ENCODE measurements at regions not wholly inside any gene's neighbourhood (a gene's known extent, or its start where the extent isn't known, plus 50 kb on each side); places are given as distances from the start of the nearest gene placed in this dataset.

- Mint-ChIP-seq H3K27me3 (ENCODE audit: low read depth) (peaks cover 20% of the 10 kb centered on the region), H3K4me3 (no peak overlapping the region), H3K4me1 (ENCODE audit: low read depth) (no peaks in the 10 kb centered on the region), H3K36me3 (ENCODE audit: insufficient read depth) (no peaks in the 10 kb centered on the region), H3K9me3 (no peaks in the 10 kb centered on the region)
- no peak for DNase-seq
- no peak for ATAC-seq
Measured at GRCh38 chr1:3981746-3982505, 81.9 kb upstream of the C1orf174 start.

- DNase-seq, result no peak
- ATAC-seq, result no peak
- no peak overlapping the region for H3K4me3 Mint-ChIP-seq
- no peaks in the 10 kb centered on the region for H3K9me3 Mint-ChIP-seq
- no peaks in the 10 kb centered on the region for H3K36me3 Mint-ChIP-seq (ENCODE audit: insufficient read depth)
- H3K27me3 Mint-ChIP-seq (ENCODE audit: low read depth), result peaks cover 16% of the 10 kb centered on the region
- no peaks in the 10 kb centered on the region for H3K4me1 Mint-ChIP-seq (ENCODE audit: low read depth)
Measured at GRCh38 chr1:3983181-3983580, 83.1 kb upstream of the C1orf174 start.

DNA sequence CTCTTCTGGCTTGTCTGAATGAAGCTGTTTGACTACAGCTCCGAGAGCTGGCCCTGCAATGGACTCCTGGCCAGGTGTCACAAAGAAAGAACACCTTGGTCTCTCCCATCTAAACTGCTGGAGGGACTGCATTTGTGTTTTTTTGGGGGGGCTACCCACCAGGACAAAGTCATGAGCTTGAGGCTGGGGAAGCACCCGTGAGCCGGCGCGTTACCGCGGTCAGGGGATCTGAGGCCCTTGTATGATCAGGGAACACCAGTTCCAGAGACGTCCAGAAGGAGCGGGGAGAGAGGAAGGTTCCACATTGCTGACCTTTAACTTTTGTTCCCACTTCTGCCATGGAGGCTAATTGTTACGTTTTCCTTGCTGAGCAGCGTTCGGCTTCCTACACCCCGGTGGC is 84.5 kb upstream of the C1orf174 start:
- no peak overlapping the region for H3K4me3 Mint-ChIP-seq
- H3K9me3 Mint-ChIP-seq, result no peaks in the 10 kb centered on the region
- no peaks in the 10 kb centered on the region for H3K36me3 Mint-ChIP-seq (ENCODE audit: insufficient read depth)
- no peak for DNase-seq
- peaks cover 21% of the 10 kb centered on the region for H3K27me3 Mint-ChIP-seq (ENCODE audit: low read depth)
- no peak for ATAC-seq
- no peaks in the 10 kb centered on the region for H3K4me1 Mint-ChIP-seq (ENCODE audit: low read depth)

- ATAC-seq (no peak), DNase-seq (no peak)
- Mint-ChIP-seq H3K4me3 (no peak overlapping the region), H3K27me3 (ENCODE audit: low read depth) (peaks cover 18% of the 10 kb centered on the region), H3K4me1 (ENCODE audit: low read depth) (no peaks in the 10 kb centered on the region), H3K9me3 (no peaks in the 10 kb centered on the region), H3K36me3 (ENCODE audit: insufficient read depth) (no peaks in the 10 kb centered on the region)
Measured at GRCh38 chr1:3986686-3987218, 86.7 kb upstream of the C1orf174 start.

- H3K36me3 Mint-ChIP-seq (ENCODE audit: insufficient read depth), result no peaks in the 10 kb centered on the region
- DNase-seq, result no peak
- H3K4me3 Mint-ChIP-seq, result no peak overlapping the region
- H3K9me3 Mint-ChIP-seq, result no peaks in the 10 kb centered on the region
- H3K4me1 Mint-ChIP-seq (ENCODE audit: low read depth), result no peaks in the 10 kb centered on the region
- H3K27me3 Mint-ChIP-seq (ENCODE audit: low read depth), result peaks cover 18% of the 10 kb centered on the region
- no peak for ATAC-seq
Measured at GRCh38 chr1:3987669-3988235, 87.7 kb upstream of the C1orf174 start.

DNA sequence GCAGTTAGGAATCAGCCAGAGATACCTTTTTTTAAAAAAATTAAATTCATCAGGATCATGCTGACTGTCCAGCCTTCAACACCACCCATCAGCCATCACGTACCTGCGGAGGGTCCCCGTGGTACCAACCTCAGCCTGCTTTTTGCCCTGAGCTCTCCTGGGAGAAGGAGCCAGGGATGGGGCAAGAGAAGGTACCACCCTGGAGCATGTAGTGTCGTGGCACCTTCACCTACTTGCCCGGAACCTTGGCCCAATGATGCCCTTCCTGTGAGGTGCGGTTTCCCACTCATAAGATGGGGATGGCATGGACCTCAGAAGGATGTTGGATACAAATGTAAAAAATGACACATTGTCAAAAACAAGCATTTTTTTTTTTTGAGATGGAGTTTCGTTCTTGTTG is 88.4 kb upstream of the C1orf174 start:
- ATAC-seq (no peak), DNase-seq (no peak)
- no peaks in the 10 kb centered on the region for H3K36me3 Mint-ChIP-seq (ENCODE audit: insufficient read depth)
- peaks cover 13% of the 10 kb centered on the region for H3K27me3 Mint-ChIP-seq (ENCODE audit: low read depth)
- no peaks in the 10 kb centered on the region for H3K9me3 Mint-ChIP-seq
- no peaks in the 10 kb centered on the region for H3K4me1 Mint-ChIP-seq (ENCODE audit: low read depth)
- no peak overlapping the region for H3K4me3 Mint-ChIP-seq

- ATAC-seq (no peak), DNase-seq (no peak)
- Mint-ChIP-seq H3K36me3 (ENCODE audit: insufficient read depth) (no peaks in the 10 kb centered on the region), H3K4me1 (ENCODE audit: low read depth) (no peaks in the 10 kb centered on the region), H3K27me3 (ENCODE audit: low read depth) (peaks cover 13% of the 10 kb centered on the region), H3K4me3 (no peak overlapping the region), H3K9me3 (no peaks in the 10 kb centered on the region)
Measured at GRCh38 chr1:3989465-3989864, 89.4 kb upstream of the C1orf174 start.

DNA sequence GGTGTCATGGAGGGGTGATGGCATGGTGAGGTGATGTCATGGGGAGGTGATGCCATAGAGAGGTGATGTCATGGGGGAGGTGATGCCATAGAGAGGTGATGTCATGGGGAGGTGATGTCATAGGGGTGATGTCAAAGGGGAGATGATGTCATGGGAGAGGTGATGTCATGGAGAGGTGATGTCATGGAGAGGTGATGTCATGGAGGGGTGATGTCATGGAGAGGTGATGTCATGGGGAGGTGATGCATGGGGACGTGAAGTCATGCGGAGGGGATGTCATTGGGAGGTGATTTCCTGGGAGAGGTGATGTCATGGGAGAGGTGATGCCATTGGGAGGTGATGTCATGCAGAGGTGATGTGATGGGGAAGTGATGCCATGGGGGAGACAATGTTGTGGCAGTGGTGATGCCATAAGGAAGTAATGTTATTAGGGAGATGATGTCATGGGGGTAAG is 92.1 kb upstream of the C1orf174 start:
- DNase-seq, result no peak
- Mint-ChIP-seq H3K4me1 (ENCODE audit: low read depth) (no peaks in the 10 kb centered on the region), H3K27me3 (ENCODE audit: low read depth) (peaks cover 12% of the 10 kb centered on the region), H3K9me3 (no peaks in the 10 kb centered on the region), H3K4me3 (no peak overlapping the region), H3K36me3 (ENCODE audit: insufficient read depth) (no peaks in the 10 kb centered on the region)
- ATAC-seq, result no peak

- no peaks in the 10 kb centered on the region for H3K9me3 Mint-ChIP-seq
- no peak for ATAC-seq
- no peaks in the 10 kb centered on the region for H3K36me3 Mint-ChIP-seq (ENCODE audit: insufficient read depth)
- H3K4me1 Mint-ChIP-seq (ENCODE audit: low read depth), result no peaks in the 10 kb centered on the region
- no peak overlapping the region for H3K4me3 Mint-ChIP-seq
- H3K27me3 Mint-ChIP-seq (ENCODE audit: low read depth), result peaks cover 12% of the 10 kb centered on the region
- DNase-seq, result no peak
Measured at GRCh38 chr1:3992746-3993145, 92.7 kb upstream of the C1orf174 start.

GRCh38 chr1:3993619-3994375 is 93.7 kb upstream of the C1orf174 start:
- no peaks in the 10 kb centered on the region for H3K36me3 Mint-ChIP-seq (ENCODE audit: insufficient read depth)
- DNase-seq, result no peak
- no peak overlapping the region for H3K4me3 Mint-ChIP-seq
- ATAC-seq, result no peak
- no peaks in the 10 kb centered on the region for H3K9me3 Mint-ChIP-seq
- peaks cover 23% of the 10 kb centered on the region for H3K27me3 Mint-ChIP-seq (ENCODE audit: low read depth)
- H3K4me1 Mint-ChIP-seq (ENCODE audit: low read depth), result no peaks in the 10 kb centered on the region

DNA sequence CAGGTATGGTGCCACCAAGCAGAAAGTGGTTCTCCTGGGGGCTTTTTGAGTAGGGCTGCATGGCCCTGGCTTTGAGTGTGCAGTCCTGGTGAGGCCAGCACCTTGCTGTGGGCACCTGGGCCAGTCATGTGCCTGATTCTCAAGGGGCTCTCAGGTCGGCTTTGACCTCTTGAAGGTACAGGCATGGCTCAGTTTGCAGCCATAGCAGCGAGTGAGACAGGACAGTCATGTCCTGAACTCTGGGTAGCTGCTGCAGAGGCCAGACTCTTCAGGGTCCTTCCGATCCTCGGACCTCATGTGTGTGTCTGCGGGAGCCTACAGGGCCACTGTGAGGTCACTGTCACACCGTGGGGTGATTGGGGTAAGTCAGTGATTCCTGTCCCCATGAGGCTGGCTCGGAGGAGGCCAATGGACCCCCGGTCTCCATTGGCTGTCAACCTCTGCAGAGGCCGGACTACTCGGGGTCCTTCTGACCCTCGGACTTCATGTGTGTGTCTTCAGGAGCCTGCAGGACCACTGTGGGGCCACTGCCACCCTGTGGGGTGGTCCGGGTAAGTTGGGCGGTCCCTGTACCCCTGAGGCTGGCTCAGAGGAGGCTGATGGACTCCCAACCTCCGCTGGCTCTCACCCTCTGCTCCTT is 95.2 kb upstream of the C1orf174 start:
- H3K4me1 Mint-ChIP-seq (ENCODE audit: low read depth), result no peaks in the 10 kb centered on the region
- H3K9me3 Mint-ChIP-seq, result no peaks in the 10 kb centered on the region
- DNase-seq (no peak), ATAC-seq (no peak)
- H3K4me3 Mint-ChIP-seq, result no peak overlapping the region
- H3K27me3 Mint-ChIP-seq (ENCODE audit: low read depth), result peaks cover 21% of the 10 kb centered on the region
- H3K36me3 Mint-ChIP-seq (ENCODE audit: insufficient read depth), result no peaks in the 10 kb centered on the region

DNA sequence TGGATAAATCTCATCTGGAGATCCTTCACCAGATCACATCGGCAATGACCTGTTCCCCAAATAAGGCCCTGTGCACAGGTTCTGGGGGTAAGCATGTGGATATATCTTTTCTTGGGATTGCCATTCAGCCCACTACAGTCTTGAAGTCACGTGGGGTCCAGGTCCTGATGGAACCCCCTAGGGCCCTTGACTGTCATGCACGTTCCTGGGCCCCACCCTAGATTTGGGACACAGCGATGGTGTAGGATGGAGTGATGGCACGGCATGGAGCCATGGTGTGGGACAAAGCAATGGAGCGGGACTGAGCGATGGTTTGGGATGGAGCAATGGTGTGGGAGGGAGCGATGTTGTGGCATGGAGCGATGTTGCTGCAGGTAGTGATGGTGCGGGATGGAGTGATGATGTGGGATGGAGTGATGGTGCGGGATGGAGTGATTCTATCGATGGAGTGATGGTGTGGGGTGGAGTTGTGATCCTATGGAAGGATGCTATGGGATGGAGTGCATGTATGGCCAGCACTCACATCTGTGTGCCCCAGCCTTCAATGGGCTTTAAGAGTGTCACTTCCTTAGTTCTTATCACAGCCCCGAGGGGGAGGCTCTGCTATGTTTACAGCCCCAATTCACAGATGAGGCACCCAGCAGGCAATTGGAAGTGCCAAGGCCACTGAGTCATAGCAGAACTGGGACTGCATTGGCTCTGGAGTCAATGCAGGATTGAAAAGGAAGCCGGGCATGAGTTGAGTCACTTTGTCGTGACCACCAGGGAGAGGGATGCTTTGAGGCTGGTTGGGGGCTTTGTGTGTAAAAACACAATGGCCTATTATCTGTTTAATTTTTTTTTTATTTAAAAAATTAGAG is 97.0 kb upstream of the C1orf174 start:
- Mint-ChIP-seq H3K27me3 (ENCODE audit: low read depth) (peaks cover 37% of the 10 kb centered on the region), H3K9me3 (no peaks in the 10 kb centered on the region), H3K36me3 (ENCODE audit: insufficient read depth) (no peaks in the 10 kb centered on the region), H3K4me3 (no peak overlapping the region), H3K4me1 (ENCODE audit: low read depth) (no peaks in the 10 kb centered on the region)
- no peak for DNase-seq
- ATAC-seq, result no peak

GRCh38 chr1:3998086-3998485 is 98.0 kb upstream of the C1orf174 start:
- H3K36me3 Mint-ChIP-seq (ENCODE audit: insufficient read depth), result no peaks in the 10 kb centered on the region
- H3K4me3 Mint-ChIP-seq, result no peak overlapping the region
- H3K9me3 Mint-ChIP-seq, result no peaks in the 10 kb centered on the region
- ATAC-seq (no peak), DNase-seq (no peak)
- no peaks in the 10 kb centered on the region for H3K4me1 Mint-ChIP-seq (ENCODE audit: low read depth)
- peaks cover 38% of the 10 kb centered on the region for H3K27me3 Mint-ChIP-seq (ENCODE audit: low read depth)
